HEK293T (cell line): ENCODE measurements at regions not wholly inside any gene's neighbourhood (a gene's known extent, or its start where the extent isn't known, plus 50 kb on each side); places are given as distances from the start of the nearest gene placed in this dataset.

Source experiments
- ARNT ChIP-seq: fragments of 450-650 bp; IDR thresholded peaks from 2 replicates; pipeline ENCODE4 v1.6.1; 2017; ENCODE audit warnings: mild to moderate bottlenecking
- BHLHE40 ChIP-seq: fragments of 450-650 bp; IDR thresholded peaks from 2 replicates; pipeline ENCODE4 v1.6.1; 2016; ENCODE audit warnings: mild to moderate bottlenecking, moderate library complexity, borderline replicate concordance
- CTBP1 ChIP-seq: fragments of 450-650 bp; IDR thresholded peaks from 2 replicates; pipeline ENCODE4 v1.6.1; 2016; ENCODE audit warnings: borderline replicate concordance
- ELF4 ChIP-seq: fragments of 450-650 bp; IDR thresholded peaks from 2 replicates; pipeline ENCODE4 v1.6.1; 2017; ENCODE audit warnings: antibody characterized with exemption
- FOXK2 ChIP-seq: fragments of 450-650 bp; IDR thresholded peaks from 2 replicates; pipeline ENCODE4 v1.6.1; 2016; ENCODE audit warnings: mild to moderate bottlenecking
- FOXM1 ChIP-seq: fragments of 450-650 bp; IDR thresholded peaks from 2 replicates; pipeline ENCODE4 v1.6.1; 2017; ENCODE audit warnings: mild to moderate bottlenecking, borderline replicate concordance
- HDGF ChIP-seq: fragments of 450-650 bp; IDR thresholded peaks from 2 replicates; pipeline ENCODE4 v1.6.1; 2017; ENCODE audit warnings: antibody characterized with exemption, borderline replicate concordance
- LEF1 ChIP-seq: fragments of 450-650 bp; IDR thresholded peaks from 2 replicates; pipeline ENCODE4 v1.6.1; 2017; ENCODE audit warnings: mild to moderate bottlenecking, borderline replicate concordance
- NFRKB ChIP-seq: fragments of 450-650 bp; IDR thresholded peaks from 2 replicates; pipeline ENCODE4 v1.6.1; 2016; ENCODE audit warnings: mild to moderate bottlenecking, moderate library complexity
- SP1 ChIP-seq: fragments of 450-650 bp; IDR thresholded peaks from 2 replicates; pipeline ENCODE4 v1.6.1; 2017
- SUZ12 ChIP-seq: fragments of 450-650 bp; IDR thresholded peaks from 2 replicates; pipeline ENCODE4 v1.6.1; 2016; ENCODE audit warnings: mild to moderate bottlenecking
- TARDBP ChIP-seq: fragments of 450-650 bp; IDR thresholded peaks from 2 replicates; pipeline ENCODE4 v1.6.1; 2016
- ZNF384 ChIP-seq: fragments of 450-650 bp; IDR thresholded peaks from 2 replicates; pipeline ENCODE4 v1.6.1; 2016

- TF ChIP-seq CTBP1 (no peak), LEF1 (no peak), SP1 (no peak), SUZ12 (no peak), HDGF (no peak), BHLHE40 (no peak), ELF4 (no peak), NFRKB (no peak), ARNT (no peak), TARDBP (no peak), ZNF384 (no peak), FOXM1 (no peak), FOXK2 (no peak)
These were observed 107.1 kb upstream of the UBE2E2 start for GRCh38 chr3:23096041-23096440.
